ENCODE measurements at regions not wholly inside any gene's neighbourhood (a gene's known extent, or its start where the extent isn't known, plus 50 kb on each side); places are given as distances from the start of the nearest gene placed in this dataset.
A peak's percentile ranks its signal among the peaks of the same experiment; 100 is the strongest.
"Not testable (repeated sequence)": the region's sequence is repeated elsewhere in the genome, so short reads cannot be mapped to it uniquely, and the experiment has no call there.

DNA sequence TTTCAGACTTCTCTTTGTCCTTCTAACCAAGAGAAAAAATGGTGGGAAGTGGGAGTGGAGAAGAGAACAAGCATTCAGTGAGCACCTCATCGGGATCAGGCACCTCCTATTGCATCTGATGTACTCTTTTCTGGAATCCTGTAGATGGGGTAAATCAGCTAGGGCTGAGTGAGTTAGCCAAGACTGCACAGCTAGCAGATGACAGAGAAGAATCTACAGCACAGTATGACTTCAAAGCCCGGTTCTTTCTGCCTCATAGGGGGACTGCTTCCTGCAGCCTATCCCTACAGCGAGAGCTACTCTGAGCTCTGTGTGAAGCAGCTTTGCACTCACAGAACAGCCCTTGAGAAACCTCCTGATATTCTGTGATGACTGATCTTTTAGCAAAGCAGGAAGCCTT, 275.2 kb upstream of the MEIS2 start:
- in situ Hi-C loops (cut with MboI; ENCODE audit: low pct_unique_long_range_greater_than_20kb in 2 of 9, low sequenced_read_pairs in 9 of 9, unreplicated experiment in 9 of 9): no loop called here
- Histone ChIP-seq H3K4me1 (replicated peaks in 1 of 2) (peaks cover 0 to 3% of the 10 kb centered on the region in 2 donors), H3K27ac (no peak overlapping the region), H3K4me3 (no peak overlapping the region)
- peak in 3 of 8 experiments; percentile 21 to 53 (median 38) for ATAC-seq (replicated peaks in 6 of 8)
- 0 to 65% (median 26%) methylated on average over 2 to 3 of the region's 3 CpGs; no CpG with 5 or more reads in 4 of the 10 experiments for WGBS, 10 experiments

DNA sequence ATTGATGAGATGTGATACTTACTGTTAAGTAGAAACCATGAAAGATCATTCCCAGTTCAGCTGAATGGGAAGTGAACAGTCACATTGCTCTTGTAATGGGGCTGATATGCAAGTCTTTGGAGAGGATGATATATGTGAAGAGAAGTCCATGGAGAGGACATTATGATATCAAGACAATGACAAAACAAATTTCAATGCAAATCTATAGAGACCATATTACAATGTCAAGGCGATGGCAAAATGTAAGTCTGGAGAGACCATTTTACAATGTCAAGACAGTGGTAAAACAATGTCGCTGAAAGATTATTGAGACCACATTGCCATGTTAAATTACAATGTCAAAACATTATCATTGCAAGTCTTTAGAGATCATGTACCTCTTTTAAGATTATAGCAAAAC, 277.1 kb upstream of the MEIS2 start:
- H3K4me3 ChIP-seq: no peak overlapping the region
- ATAC-seq (replicated peaks in 6 of 8): no peak
- in situ Hi-C loops (cut with MboI; ENCODE audit: low pct_unique_long_range_greater_than_20kb in 2 of 9, low sequenced_read_pairs in 9 of 9, unreplicated experiment in 9 of 9): no loop called here
- WGBS, 10 experiments: 0 to 96% (median 86%) methylated on average over 1 to 2 of the region's 2 CpGs
- H3K4me1 ChIP-seq (replicated peaks in 1 of 2): no peaks in the 10 kb centered on the region
- no peak overlapping the region for H3K27ac ChIP-seq

GRCh38 chr15:37394402-37395099, 294.2 kb upstream of the MEIS2 start:
- Histone ChIP-seq H3K27ac (no peak overlapping the region), H3K4me3 (no peak overlapping the region), H3K4me1 (replicated peaks in 1 of 2) (peaks cover 3 to 4% of the 10 kb centered on the region in 2 donors)
- WGBS, 10 experiments: 0 to 70% (median 50%) methylated on average over 2 to 3 of the region's 3 CpGs; no CpG with 5 or more reads in 1 of the 10 experiments
- in situ Hi-C loops (cut with MboI; ENCODE audit: low pct_unique_long_range_greater_than_20kb in 2 of 9, low sequenced_read_pairs in 9 of 9, unreplicated experiment in 9 of 9): no loop called here
- ATAC-seq (replicated peaks in 6 of 8): peak in 3 of 8 experiments; percentile 3 to 34 (median 27)

GRCh38 chr15:37395100-37395468, 294.7 kb upstream of the MEIS2 start:
- in situ Hi-C loops (cut with MboI; ENCODE audit: low pct_unique_long_range_greater_than_20kb in 2 of 9, low sequenced_read_pairs in 9 of 9, unreplicated experiment in 9 of 9): no loop called here
- Histone ChIP-seq H3K27ac (no peak overlapping the region), H3K4me3 (no peak overlapping the region), H3K4me1 (replicated peaks in 1 of 2) (peaks cover 3 to 4% of the 10 kb centered on the region in 2 donors)
- ATAC-seq (replicated peaks in 6 of 8): peak in 2 of 8 experiments; percentile 36 to 39
- 42 to 100% (median 71%) methylated on average over 1 to 3 of the region's 3 CpGs; no CpG with 5 or more reads in 1 of the 10 experiments for WGBS, 10 experiments

DNA sequence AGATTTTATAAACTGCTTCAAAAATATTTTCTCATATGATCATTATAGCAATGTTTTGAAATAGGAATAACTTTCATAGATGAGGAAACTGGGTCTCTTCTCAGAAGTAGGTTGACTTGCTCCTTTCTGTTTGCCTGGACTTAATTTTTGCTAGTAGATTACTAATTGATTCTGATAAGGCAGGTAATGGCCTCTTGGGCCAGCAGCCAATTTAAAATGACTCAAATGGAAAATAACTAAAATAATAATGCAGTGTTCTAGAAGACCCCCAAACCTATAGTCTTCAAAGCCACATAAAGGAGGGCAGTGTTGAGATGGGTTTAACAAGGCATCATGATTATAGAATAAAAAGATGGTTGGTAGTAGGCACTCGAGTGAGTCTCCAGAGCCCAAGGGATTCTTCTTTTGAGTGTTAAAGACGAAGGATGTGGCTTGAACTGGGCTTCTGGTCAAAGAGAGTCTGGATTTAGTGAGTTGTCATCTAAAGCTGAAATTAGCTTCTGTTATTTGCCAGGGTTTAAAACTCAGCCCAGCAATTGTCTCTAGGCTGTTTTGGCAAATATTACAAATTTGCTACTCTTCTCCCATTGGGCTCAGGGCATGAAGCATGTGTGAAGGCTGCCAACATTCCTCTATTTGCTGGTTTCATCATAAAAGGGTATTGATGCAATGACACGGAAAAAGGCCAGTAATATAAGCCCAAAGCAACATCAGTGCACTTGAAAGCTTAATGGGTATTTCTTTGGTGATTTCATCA, 297.1 kb upstream of the MEIS2 start:
- 8 to 96% (median 63%) methylated on average over 1 to 3 of the region's 3 CpGs for WGBS, 10 experiments
- ATAC-seq (replicated peaks in 6 of 8): no peak
- in situ Hi-C loops (cut with MboI; ENCODE audit: low pct_unique_long_range_greater_than_20kb in 2 of 9, low sequenced_read_pairs in 9 of 9, unreplicated experiment in 9 of 9): no loop called here

DNA sequence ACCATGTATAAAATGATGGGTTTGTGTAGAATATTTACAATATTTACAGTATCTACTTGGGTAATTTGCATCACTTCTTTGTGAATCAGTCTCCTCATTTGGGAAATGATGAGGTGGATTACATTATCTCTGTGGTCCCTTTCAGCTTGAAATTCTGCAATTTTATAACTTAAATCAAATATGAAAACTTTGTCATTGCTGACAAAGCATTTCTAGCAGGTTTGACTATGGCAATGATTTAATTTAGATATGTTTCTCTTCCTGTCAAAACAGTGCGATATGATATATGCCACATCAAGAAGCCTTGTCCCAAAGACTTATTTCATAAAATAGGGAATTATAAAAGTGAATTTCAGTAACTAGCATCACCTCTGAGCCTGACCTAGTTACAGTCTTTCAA, 315.8 kb upstream of the MEIS2 start:
- no peak for ATAC-seq (replicated peaks in 6 of 8)
- 50 to 100% (median 86%) methylated on average over 1 of the region's 1 CpG; no CpG with 5 or more reads in 1 of the 10 experiments for WGBS, 10 experiments

More for the DNA sequence above, 297.1 kb upstream of the MEIS2 start:
- Histone ChIP-seq H3K4me1 (replicated peaks in 1 of 2) (peaks cover 3 to 4% of the 10 kb centered on the region in 2 donors), H3K4me3 (no peak overlapping the region), H3K27ac (no peak overlapping the region)

GRCh38 chr15:37425541-37425940, 325.2 kb upstream of the MEIS2 start:
- in situ Hi-C loops (cut with MboI; ENCODE audit: low pct_unique_long_range_greater_than_20kb in 2 of 9, low sequenced_read_pairs in 9 of 9, unreplicated experiment in 9 of 9): no loop called here
- ATAC-seq (replicated peaks in 6 of 8): no peak
- H3K4me1 ChIP-seq (replicated peaks in 1 of 2): peaks cover 0 to 5% of the 10 kb centered on the region in 2 donors
- H3K27ac ChIP-seq: no peak overlapping the region
- no peak overlapping the region for H3K4me3 ChIP-seq
- WGBS, 10 experiments: 0 to 83% (median 29%) methylated on average over 1 of the region's 1 CpG; no CpG with 5 or more reads in 3 of the 10 experiments

More for the DNA sequence above, 315.8 kb upstream of the MEIS2 start:
- Histone ChIP-seq H3K4me3 (no peak overlapping the region), H3K4me1 (replicated peaks in 1 of 2) (peaks cover 3 to 7% of the 10 kb centered on the region in 2 donors), H3K27ac (no peak overlapping the region)
- in situ Hi-C loops (cut with MboI; ENCODE audit: low pct_unique_long_range_greater_than_20kb in 2 of 9, low sequenced_read_pairs in 9 of 9, unreplicated experiment in 9 of 9): no loop called here

GRCh38 chr15:37427393-37427792, 327.0 kb upstream of the MEIS2 start:
- in situ Hi-C loops (cut with MboI; ENCODE audit: low pct_unique_long_range_greater_than_20kb in 2 of 9, low sequenced_read_pairs in 9 of 9, unreplicated experiment in 9 of 9); H3K27ac ChIP-seq; ATAC-seq (replicated peaks in 6 of 8); H3K4me3 ChIP-seq; H3K4me1 ChIP-seq (replicated peaks in 1 of 2): not testable (repeated sequence)
- WGBS, 10 experiments: 68 to 72% methylated on average over 10 to 12 of the region's 12 CpGs; no CpG with 5 or more reads in 8 of the 10 experiments

DNA sequence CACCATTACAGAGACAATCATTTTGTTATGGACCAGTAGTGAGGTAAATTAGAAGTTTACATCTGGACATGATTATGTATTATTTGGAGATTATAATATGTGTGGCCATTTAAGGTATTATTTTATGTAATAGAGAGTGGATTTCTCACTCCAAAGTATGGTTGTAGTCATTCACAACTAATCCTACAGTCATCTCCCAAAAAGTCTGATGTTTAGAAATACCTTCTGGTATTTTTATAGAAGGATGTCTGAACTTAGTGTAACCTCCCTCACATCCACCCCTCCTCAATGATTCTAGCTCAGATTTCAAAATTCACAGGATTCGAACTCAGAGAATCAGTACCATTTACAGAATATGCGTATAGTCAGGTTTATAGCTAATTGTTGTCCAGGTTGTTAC, 346.6 kb upstream of the MEIS2 start:
- 60 to 100% (median 80%) methylated on average over 1 to 2 of the region's 2 CpGs for WGBS, 10 experiments
- H3K4me1 ChIP-seq (replicated peaks in 1 of 2): no peaks in the 10 kb centered on the region
- no peak overlapping the region for H3K4me3 ChIP-seq
- H3K27ac ChIP-seq: no peak overlapping the region
- ATAC-seq (replicated peaks in 6 of 8): no peak
- in situ Hi-C loops (cut with MboI; ENCODE audit: low pct_unique_long_range_greater_than_20kb in 2 of 9, low sequenced_read_pairs in 9 of 9, unreplicated experiment in 9 of 9): no loop called here

- WGBS, 10 experiments: 0 to 100% (median 100%) methylated on average over 1 of the region's 1 CpG; no CpG with 5 or more reads in 5 of the 10 experiments
- no peak for ATAC-seq (replicated peaks in 6 of 8)
- in situ Hi-C loops (cut with MboI; ENCODE audit: low pct_unique_long_range_greater_than_20kb in 2 of 9, low sequenced_read_pairs in 9 of 9, unreplicated experiment in 9 of 9): no loop called here
- Histone ChIP-seq H3K27ac (no peak overlapping the region), H3K4me3 (no peak overlapping the region), H3K4me1 (replicated peaks in 1 of 2) (peaks cover 0 to 4% of the 10 kb centered on the region in 2 donors)
These were observed 352.1 kb upstream of the MEIS2 start for GRCh38 chr15:37452498-37452897.

DNA sequence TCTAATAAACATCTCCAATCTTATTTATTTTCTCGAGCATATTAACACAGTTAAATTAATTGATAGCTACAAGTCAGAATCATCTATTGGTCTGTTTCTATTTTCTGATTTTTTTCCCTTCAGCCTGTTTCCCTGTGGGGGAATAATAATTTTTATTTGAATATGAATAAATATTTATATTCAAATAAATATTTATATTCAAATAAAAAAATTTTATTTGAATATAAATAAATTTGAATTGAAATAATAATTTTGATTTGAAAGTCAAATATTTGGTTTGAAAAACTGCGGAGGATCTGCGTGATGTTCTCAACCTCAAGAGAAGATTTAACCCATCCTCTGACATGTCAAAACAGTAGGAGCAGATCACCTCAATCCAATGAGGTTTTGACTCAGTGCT, 380.1 kb upstream of the MEIS2 start:
- Histone ChIP-seq H3K4me1 (replicated peaks in 1 of 2) (no peaks in the 10 kb centered on the region), H3K4me3 (no peak overlapping the region), H3K27ac (no peak overlapping the region)
- 13 to 100% (median 56%) methylated on average over 1 to 3 of the region's 3 CpGs for WGBS, 10 experiments
- ATAC-seq (replicated peaks in 6 of 8): no peak
- in situ Hi-C loops (cut with MboI; ENCODE audit: low pct_unique_long_range_greater_than_20kb in 2 of 9, low sequenced_read_pairs in 9 of 9, unreplicated experiment in 9 of 9): no loop called here

DNA sequence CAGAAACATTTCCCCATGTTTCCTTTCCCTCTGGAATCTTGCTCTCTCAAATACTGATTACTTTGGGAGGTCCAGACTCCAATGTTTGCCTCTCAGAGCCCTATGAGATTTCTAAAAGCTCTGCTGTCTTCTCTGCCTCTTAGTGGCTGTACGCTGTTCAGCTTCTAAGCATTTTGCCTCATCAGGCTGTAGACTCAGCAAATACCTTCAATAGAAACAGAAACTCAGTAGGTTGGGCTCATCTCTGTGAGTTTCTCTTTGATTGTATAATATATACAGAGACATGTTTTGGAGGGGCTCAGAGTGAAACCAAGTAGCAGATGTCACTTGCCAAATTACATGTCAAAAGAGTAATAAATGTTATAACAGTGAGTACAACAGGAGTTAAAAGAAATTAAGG, 380.8 kb upstream of the MEIS2 start:
- Histone ChIP-seq H3K4me1 (replicated peaks in 1 of 2) (no peaks in the 10 kb centered on the region), H3K4me3 (no peak overlapping the region), H3K27ac (no peak overlapping the region)
- ATAC-seq (replicated peaks in 6 of 8): no peak
- WGBS, 10 experiments: 0 to 100% (median 52%) methylated on average over 1 of the region's 1 CpG; no CpG with 5 or more reads in 4 of the 10 experiments
- in situ Hi-C loops (cut with MboI; ENCODE audit: low pct_unique_long_range_greater_than_20kb in 2 of 9, low sequenced_read_pairs in 9 of 9, unreplicated experiment in 9 of 9): no loop called here

DNA sequence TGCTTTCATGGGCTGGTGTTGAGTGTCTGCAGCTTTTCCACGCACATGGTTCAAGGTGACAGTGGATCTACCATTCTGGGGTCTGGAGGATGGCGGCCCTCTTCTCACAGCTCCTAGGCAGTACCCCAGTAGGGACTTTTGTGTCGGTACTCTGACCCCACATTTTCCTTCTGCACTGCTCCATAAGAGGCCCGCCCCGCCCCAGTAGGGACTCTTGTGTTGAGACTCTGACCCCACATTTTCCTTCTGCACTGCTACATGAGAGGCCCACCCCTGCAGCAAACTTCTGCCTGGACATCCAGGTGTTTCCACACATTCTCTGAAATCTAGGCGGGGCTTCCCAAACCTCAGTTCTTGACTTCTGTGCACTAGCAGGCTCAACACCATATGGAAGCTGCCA, 383.4 kb upstream of the MEIS2 start:
- ATAC-seq (replicated peaks in 6 of 8): no peak
- Histone ChIP-seq H3K27ac (no peak overlapping the region), H3K4me1 (replicated peaks in 1 of 2) (no peaks in the 10 kb centered on the region), H3K4me3 (no peak overlapping the region)
- in situ Hi-C loops (cut with MboI; ENCODE audit: low pct_unique_long_range_greater_than_20kb in 2 of 9, low sequenced_read_pairs in 9 of 9, unreplicated experiment in 9 of 9): no loop called here
- 20 to 100% (median 50%) methylated on average over 1 to 5 of the region's 6 CpGs; no CpG with 5 or more reads in 5 of the 10 experiments for WGBS, 10 experiments

Measured in motor neuron (in vitro differentiated cells).